Ectodermal cell (in vitro differentiated cells): ENCODE measurements at regions not wholly inside any gene's neighbourhood (a gene's known extent, or its start where the extent isn't known, plus 50 kb on each side); places are given as distances from the start of the nearest gene placed in this dataset.
"Not testable (repeated sequence)": the region's sequence is repeated elsewhere in the genome, so short reads cannot be mapped to it uniquely, and the experiment has no call there.

ENCODE experiments used
- H3K27ac ChIP-seq: 2 replicates; pipeline ENCODE4 v1.7.0; 2013; ENCODE audit warnings: mild to moderate bottlenecking, low read depth, low read length; ENCODE audit not compliant: insufficient read depth, poor library complexity, severe bottlenecking
- H3K27me3 ChIP-seq: 2 replicates; pipeline ENCODE4 v1.7.0; 2013; ENCODE audit warnings: mild to moderate bottlenecking, low read length; ENCODE audit not compliant: insufficient read depth, control insufficient read depth, poor library complexity, severe bottlenecking
- H3K36me3 ChIP-seq: one replicate; pipeline ENCODE4 v1.7.0; 2013; ENCODE audit warnings: low read length; ENCODE audit not compliant: control insufficient read depth, insufficient read depth
- H3K4me1 ChIP-seq: one replicate; pipeline ENCODE4 v1.7.0; 2013; ENCODE audit warnings: low read length; ENCODE audit not compliant: control insufficient read depth, insufficient read depth
- H3K4me3 ChIP-seq: 2 replicates; pipeline ENCODE4 v1.7.0; 2013; ENCODE audit warnings: low read depth, low read length, control low read depth; ENCODE audit not compliant: insufficient read depth
- H3K9me3 ChIP-seq: 2 replicates; pipeline ENCODE4 v1.7.0; 2013; ENCODE audit warnings: mild to moderate bottlenecking, low read length, moderate library complexity; ENCODE audit not compliant: control insufficient read depth
- WGBS, 2 experiments: methylation state at CpG; one replicate each; pipeline ENCODE4 v1.1.7; 2013; ENCODE audit warnings: missing lambda C conversion rate in 2 of 2; 5-methylcytosine and 5-hydroxymethylcytosine counted together

GRCh38 chr3:10641760-10642159, 136.4 kb upstream of the ATP2B2 start:
- WGBS, 2 experiments: 92 to 96% methylated on average over 2 of the region's 2 CpGs
- Histone ChIP-seq H3K4me1 (peaks cover 7% of the 10 kb centered on the region), H3K36me3 (no peaks in the 10 kb centered on the region), H3K4me3 (no peak overlapping the region), H3K27me3 (no peaks in the 10 kb centered on the region), H3K27ac (no peak overlapping the region), H3K9me3 (no peaks in the 10 kb centered on the region)

GRCh38 chr3:10644189-10644588, 138.8 kb upstream of the ATP2B2 start:
- peaks cover 7% of the 10 kb centered on the region for H3K4me1 ChIP-seq
- no peak overlapping the region for H3K27ac ChIP-seq
- no peaks in the 10 kb centered on the region for H3K36me3 ChIP-seq
- no peaks in the 10 kb centered on the region for H3K27me3 ChIP-seq
- 91 to 93% methylated on average over 4 of the region's 4 CpGs for WGBS, 2 experiments
- no peak overlapping the region for H3K4me3 ChIP-seq
- H3K9me3 ChIP-seq: no peaks in the 10 kb centered on the region

- no peak overlapping the region for H3K27ac ChIP-seq
- WGBS, 2 experiments: 84 to 86% methylated on average over 7 of the region's 7 CpGs
- no peaks in the 10 kb centered on the region for H3K9me3 ChIP-seq
- no peaks in the 10 kb centered on the region for H3K27me3 ChIP-seq
- H3K4me1 ChIP-seq: peaks cover 7% of the 10 kb centered on the region
- H3K36me3 ChIP-seq: no peaks in the 10 kb centered on the region
- H3K4me3 ChIP-seq: no peak overlapping the region
Measured at GRCh38 chr3:10645800-10646199, 140.4 kb upstream of the ATP2B2 start.

- Histone ChIP-seq H3K27me3 (no peaks in the 10 kb centered on the region), H3K9me3 (no peaks in the 10 kb centered on the region), H3K4me1 (peaks cover 7% of the 10 kb centered on the region), H3K4me3 (no peak overlapping the region), H3K27ac (no peak overlapping the region), H3K36me3 (no peaks in the 10 kb centered on the region)
- 76 to 85% methylated on average over 9 of the region's 9 CpGs for WGBS, 2 experiments
Measured at GRCh38 chr3:10646531-10647335, 141.3 kb upstream of the ATP2B2 start.

GRCh38 chr3:10647376-10647775, 142.0 kb upstream of the ATP2B2 start:
- H3K4me1 ChIP-seq: peaks cover 7% of the 10 kb centered on the region
- no peaks in the 10 kb centered on the region for H3K27me3 ChIP-seq
- H3K4me3 ChIP-seq: no peak overlapping the region
- H3K9me3 ChIP-seq: no peaks in the 10 kb centered on the region
- no peak overlapping the region for H3K27ac ChIP-seq
- H3K36me3 ChIP-seq: no peaks in the 10 kb centered on the region
- WGBS, 2 experiments: 93 to 95% methylated on average over 5 of the region's 5 CpGs

- H3K36me3 ChIP-seq: no peaks in the 10 kb centered on the region
- no peak overlapping the region for H3K27ac ChIP-seq
- no peak overlapping the region for H3K4me3 ChIP-seq
- 89 to 92% methylated on average over 4 of the region's 4 CpGs for WGBS, 2 experiments
- peaks cover 7% of the 10 kb centered on the region for H3K4me1 ChIP-seq
- no peaks in the 10 kb centered on the region for H3K27me3 ChIP-seq
- no peaks in the 10 kb centered on the region for H3K9me3 ChIP-seq
Measured at GRCh38 chr3:10648181-10648580, 142.8 kb upstream of the ATP2B2 start.

GRCh38 chr3:10649463-10649862, 144.1 kb upstream of the ATP2B2 start:
- H3K27ac ChIP-seq: not testable (repeated sequence)

GRCh38 chr3:10651506-10651905, 146.1 kb upstream of the ATP2B2 start:
- Histone ChIP-seq H3K36me3 (no peaks in the 10 kb centered on the region), H3K27ac (no peak overlapping the region), H3K4me3 (no peak overlapping the region), H3K9me3 (no peaks in the 10 kb centered on the region), H3K27me3 (no peaks in the 10 kb centered on the region), H3K4me1 (peaks cover 2% of the 10 kb centered on the region)

More at GRCh38 chr3:10649463-10649862, 144.1 kb upstream of the ATP2B2 start:
- WGBS, 2 experiments: 92% methylated on average over 1 of the region's 1 CpG
- H3K4me1 ChIP-seq, H3K36me3 ChIP-seq, H3K27me3 ChIP-seq, H3K4me3 ChIP-seq, H3K9me3 ChIP-seq: not testable (repeated sequence)

- no peaks in the 10 kb centered on the region for H3K36me3 ChIP-seq
- H3K9me3 ChIP-seq: no peaks in the 10 kb centered on the region
- no peak overlapping the region for H3K27ac ChIP-seq
- no peak overlapping the region for H3K4me3 ChIP-seq
- 89 to 92% methylated on average over 4 of the region's 4 CpGs for WGBS, 2 experiments
- H3K27me3 ChIP-seq: no peaks in the 10 kb centered on the region
- no peaks in the 10 kb centered on the region for H3K4me1 ChIP-seq
Measured at GRCh38 chr3:10653241-10653640, 147.9 kb upstream of the ATP2B2 start.

- Histone ChIP-seq H3K4me3 (no peak overlapping the region), H3K36me3 (no peaks in the 10 kb centered on the region), H3K27ac (no peak overlapping the region), H3K27me3 (no peaks in the 10 kb centered on the region), H3K9me3 (no peaks in the 10 kb centered on the region), H3K4me1 (no peaks in the 10 kb centered on the region)
- WGBS, 2 experiments: 82 to 85% methylated on average over 8 of the region's 8 CpGs
Measured at GRCh38 chr3:10653866-10654611, 148.7 kb upstream of the ATP2B2 start.
